ENCODE measurements at regions not wholly inside any gene's neighbourhood (a gene's known extent, or its start where the extent isn't known, plus 50 kb on each side); places are given as distances from the start of the nearest gene placed in this dataset.

GRCh38 chrX:92209936-92210335, 430.8 kb downstream of the PCDH11X start:
- TF ChIP-seq TCF7L2 (IDR thresholded peaks at IDR 0.05; ENCODE audit: borderline replicate concordance, extremely low read depth, insufficient read depth, insufficient read length) = no peak
- TF ChIP-seq CBX3 (IDR thresholded peaks at IDR 0.05; ENCODE audit: low read depth) = no peak
- TF ChIP-seq FOSL1 (IDR thresholded peaks at IDR 0.05; ENCODE audit: low read depth) = no peak
- no peak for TF ChIP-seq POLR2AphosphoS5 (IDR thresholded peaks at IDR 0.05; ENCODE audit: low read depth, low read length)
- TF ChIP-seq EZH2phosphoT487 (IDR thresholded peaks at IDR 0.05; ENCODE audit: borderline replicate concordance) = no peak
- no peak for TF ChIP-seq ZFX (IDR thresholded peaks at IDR 0.05)
- no peak for TF ChIP-seq ATF3 (IDR thresholded peaks at IDR 0.05)
- TF ChIP-seq EGR1 (IDR thresholded peaks at IDR 0.05; ENCODE audit: low read depth) = no peak
- TF ChIP-seq RAD21 (IDR thresholded peaks at IDR 0.05; ENCODE audit: low read depth) = no peak
- no peak for TF ChIP-seq EZH2 (IDR thresholded peaks at IDR 0.05)
- Histone ChIP-seq H3K9ac (ENCODE audit: low read length) (no peak overlapping the region), H3K9me2 (ENCODE audit: insufficient read depth) (no peaks in the 10 kb centered on the region), H3K27me3 (ENCODE audit: insufficient read depth, low read length) (no peaks in the 10 kb centered on the region), H2AFZ (ENCODE audit: low read depth, low read length, poor library complexity, severe bottlenecking) (no peak overlapping the region), H3K27ac (ENCODE audit: low read depth, low read length) (no peak overlapping the region), H3K36me3 (ENCODE audit: control insufficient read depth in 1 of 2, insufficient read depth in 2 of 2, low read length in 2 of 2) (no peaks in the 10 kb centered on the region), H3K79me2 (ENCODE audit: insufficient read depth, low read length) (no peaks in the 10 kb centered on the region), H3K4me1 (ENCODE audit: control insufficient read depth in 1 of 2, insufficient read depth in 2 of 2, low read length in 2 of 2) (no peaks in the 10 kb centered on the region), H3K4me3 (replicated peaks in 1 of 2; ENCODE audit: low read depth in 1 of 2, low read length in 2 of 2) (no peak overlapping the region), H4K20me1 (ENCODE audit: insufficient read depth) (no peaks in the 10 kb centered on the region), H3K9me3 (ENCODE audit: control insufficient read depth in 1 of 2, insufficient read depth in 1 of 2, low read depth in 1 of 2, low read length in 2 of 2) (no peaks in the 10 kb centered on the region), H3K4me2 (ENCODE audit: low read length) (no peak overlapping the region)
- intact Hi-C loops (cut with micrococcal nuclease) = no loop called here
- ChIA-PET CTCF (no interaction called here), POLR2A (no interaction called here), RAD21 (ENCODE audit: low non-redundant PET in 1 of 2, low total read pairs in 2 of 2, uncharacterized antibody in 2 of 2, unreplicated experiment in 2 of 2) (no interaction called here)
- ATAC-seq (no peak), DNase-seq (ENCODE audit: low read depth, low spot score) (no peak)
- no TSS peak for BruUV-seq (replicated peaks)

- no peaks in the 10 kb centered on the region for H4K20me1 ChIP-seq (ENCODE audit: insufficient read depth)
- TF ChIP-seq ZFX (IDR thresholded peaks at IDR 0.05) (no peak), POLR2A (IDR thresholded peaks at IDR 0.05; ENCODE audit: borderline replicate concordance, extremely low read depth, insufficient read depth, insufficient read length) (no peak), EZH2phosphoT487 (IDR thresholded peaks at IDR 0.05; ENCODE audit: borderline replicate concordance) (no peak), POLR2AphosphoS5 (IDR thresholded peaks at IDR 0.05; ENCODE audit: low read depth, low read length) (no peak), ELF1 (IDR thresholded peaks at IDR 0.05; ENCODE audit: borderline replicate concordance, low read depth) (no peak), EZH2 (IDR thresholded peaks at IDR 0.05) (no peak), ZBTB33 (IDR thresholded peaks at IDR 0.05; ENCODE audit: extremely low read depth, insufficient replicate concordance, low read length) (no peak), EGR1 (IDR thresholded peaks at IDR 0.05; ENCODE audit: low read depth) (no peak), MAX (IDR thresholded peaks at IDR 0.05) (no peak), JUND (IDR thresholded peaks at IDR 0.05) (no peak), CEBPB (IDR thresholded peaks at IDR 0.05; ENCODE audit: low read depth) (no peak), SP1 (IDR thresholded peaks at IDR 0.05; ENCODE audit: low read depth) (no peak)
- H3K4me2 ChIP-seq (ENCODE audit: low read length) = no peak overlapping the region
- POLR2A ChIA-PET = no interaction called here
- H3K36me3 ChIP-seq (ENCODE audit: control insufficient read depth in 1 of 2, insufficient read depth in 2 of 2, low read length in 2 of 2) = no peaks in the 10 kb centered on the region
- no peak overlapping the region for H2AFZ ChIP-seq (ENCODE audit: low read depth, low read length, poor library complexity, severe bottlenecking)
- BruUV-seq (replicated peaks) = no TSS peak
- no peaks in the 10 kb centered on the region for H3K27me3 ChIP-seq (ENCODE audit: insufficient read depth, low read length)
- intact Hi-C loops (cut with micrococcal nuclease) = no loop called here
- no peak overlapping the region for H3K4me3 ChIP-seq (replicated peaks in 1 of 2; ENCODE audit: low read depth in 1 of 2, low read length in 2 of 2)
- RAD21 ChIA-PET (ENCODE audit: low non-redundant PET in 1 of 2, low total read pairs in 2 of 2, uncharacterized antibody in 2 of 2, unreplicated experiment in 2 of 2) = no interaction called here
- ATAC-seq = no peak
- CTCF ChIA-PET = no interaction called here
- no peak overlapping the region for H3K9ac ChIP-seq (ENCODE audit: low read length)
- no peaks in the 10 kb centered on the region for H3K9me3 ChIP-seq (ENCODE audit: control insufficient read depth in 1 of 2, insufficient read depth in 1 of 2, low read depth in 1 of 2, low read length in 2 of 2)
- H3K27ac ChIP-seq (ENCODE audit: low read depth, low read length) = no peak overlapping the region
- no peaks in the 10 kb centered on the region for H3K79me2 ChIP-seq (ENCODE audit: insufficient read depth, low read length)
- H3K9me2 ChIP-seq (ENCODE audit: insufficient read depth) = no peaks in the 10 kb centered on the region
- DNase-seq (ENCODE audit: low read depth, low spot score) = no peak
- H3K4me1 ChIP-seq (ENCODE audit: control insufficient read depth in 1 of 2, insufficient read depth in 2 of 2, low read length in 2 of 2) = no peaks in the 10 kb centered on the region
Observed at GRCh38 chrX:92213786-92214185, 434.6 kb downstream of the PCDH11X start.

Data from HCT116 (cell line).